NK-92 treated with Interleukin-12 subunit alpha and Interleukin-12 subunit beta, amount 100 ng/mL, for 24 hours (cell line): ENCODE measurements at regions not wholly inside any gene's neighbourhood (a gene's known extent, or its start where the extent isn't known, plus 50 kb on each side); places are given as distances from the start of the nearest gene placed in this dataset.

Source experiments
- DNase-seq: peaks from one replicate; lab custom pipeline; 2025; lab: John Stamatoyannopoulos, UW

DNA sequence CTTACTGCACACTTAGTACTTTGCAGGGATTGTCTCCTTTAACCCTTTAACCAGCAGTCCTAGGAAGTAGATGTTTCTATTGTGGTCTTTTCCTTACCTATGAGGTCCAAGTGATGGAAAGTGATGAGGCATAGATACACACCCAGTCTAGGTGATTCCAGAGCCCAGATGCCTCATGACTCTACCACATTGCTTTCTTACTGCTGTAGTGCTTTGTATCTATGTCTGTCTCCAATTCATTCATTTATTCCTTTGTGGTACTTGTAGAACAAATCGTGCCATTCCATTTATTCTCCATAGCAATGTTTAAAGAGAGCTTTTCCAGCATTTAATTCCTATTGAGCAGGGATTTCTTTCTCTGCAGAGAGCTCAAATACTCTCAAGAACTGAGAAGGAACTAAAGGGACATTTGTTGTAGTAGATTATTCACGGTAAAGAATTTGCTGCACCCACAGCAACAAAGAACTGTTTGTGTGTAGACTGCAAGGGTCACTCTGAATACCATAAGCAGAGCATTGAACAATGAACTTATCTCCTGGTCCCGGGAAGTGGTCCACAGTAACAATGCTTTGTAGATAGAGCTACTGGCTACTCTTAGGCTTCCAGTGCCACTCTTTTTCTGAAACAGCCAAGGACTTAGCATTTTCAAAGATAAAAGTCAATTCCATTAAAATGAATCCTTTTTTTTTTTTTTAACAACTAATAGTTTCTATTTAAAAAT, 337.0 kb downstream of the PTEN start:
- DNase-seq: no peak

- no peak for DNase-seq
Measured at GRCh38 chr10:88205842-88206446, 342.5 kb downstream of the PTEN start.

DNA sequence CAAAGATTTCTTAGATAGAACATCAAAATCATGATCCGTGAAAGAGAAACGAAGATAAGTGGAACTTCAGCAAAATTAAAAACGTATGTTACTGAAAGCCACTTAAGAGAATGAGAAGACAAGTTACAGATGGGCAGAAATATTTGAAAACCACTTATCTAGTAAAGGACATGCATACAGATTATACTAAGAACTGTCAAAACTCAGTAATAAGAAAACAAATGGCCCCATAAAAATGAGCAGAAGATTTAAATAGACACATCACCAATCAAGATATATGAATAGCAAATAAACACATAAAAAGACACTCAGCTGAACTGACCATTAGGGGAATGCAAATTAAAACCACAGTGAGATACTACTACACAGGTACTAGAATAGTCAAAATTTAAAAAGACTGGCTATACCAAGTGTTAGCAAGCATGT, 343.7 kb downstream of the PTEN start:
- no peak for DNase-seq

DNA sequence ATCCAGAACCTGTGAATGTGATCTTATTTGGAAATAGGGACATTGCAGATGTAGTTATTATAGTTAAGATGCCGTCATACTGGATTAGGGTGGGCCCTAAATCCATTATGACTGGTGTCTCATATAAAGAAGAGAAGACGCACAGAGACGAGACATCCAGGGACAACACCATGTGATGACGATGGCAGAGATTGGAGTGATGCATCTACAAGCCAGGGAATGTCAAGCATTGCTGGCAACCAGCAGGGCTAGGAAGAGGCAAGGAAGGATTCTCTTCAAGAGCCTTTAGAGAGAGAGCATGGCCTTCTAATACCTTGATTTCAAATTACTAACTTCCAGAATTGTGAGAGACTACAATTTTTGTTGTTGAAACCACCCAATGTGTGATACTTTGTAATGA, 345.8 kb downstream of the PTEN start:
- DNase-seq: no peak

- no peak for DNase-seq
Measured at GRCh38 chr10:88209837-88210561, 346.6 kb downstream of the PTEN start.

DNA sequence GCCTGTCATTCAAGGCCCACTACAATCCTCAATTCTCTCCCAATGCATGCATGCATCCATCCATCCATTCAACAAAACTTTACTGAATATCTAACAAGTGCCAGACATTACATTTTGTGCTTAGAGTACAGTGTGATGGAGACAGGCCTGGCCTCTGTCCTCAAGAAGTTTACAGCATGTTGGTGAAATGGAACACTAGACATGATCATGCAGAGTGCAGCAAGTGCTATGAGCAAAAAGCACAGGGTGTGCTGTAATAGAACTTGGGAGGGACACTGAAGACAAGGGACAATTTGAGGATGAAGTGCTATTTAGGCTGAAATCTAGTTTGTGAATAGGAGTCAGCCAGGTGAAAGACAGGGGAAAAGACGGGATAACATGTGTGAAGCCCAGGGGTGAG, 347.8 kb downstream of the PTEN start:
- DNase-seq: no peak

GRCh38 chr10:88212069-88212468, 348.6 kb downstream of the PTEN start:
- DNase-seq: no peak

GRCh38 chr10:88213065-88213605, 349.7 kb downstream of the PTEN start:
- no peak for DNase-seq

- no peak for DNase-seq
Measured at GRCh38 chr10:88216976-88217375, 353.6 kb downstream of the PTEN start.

DNA sequence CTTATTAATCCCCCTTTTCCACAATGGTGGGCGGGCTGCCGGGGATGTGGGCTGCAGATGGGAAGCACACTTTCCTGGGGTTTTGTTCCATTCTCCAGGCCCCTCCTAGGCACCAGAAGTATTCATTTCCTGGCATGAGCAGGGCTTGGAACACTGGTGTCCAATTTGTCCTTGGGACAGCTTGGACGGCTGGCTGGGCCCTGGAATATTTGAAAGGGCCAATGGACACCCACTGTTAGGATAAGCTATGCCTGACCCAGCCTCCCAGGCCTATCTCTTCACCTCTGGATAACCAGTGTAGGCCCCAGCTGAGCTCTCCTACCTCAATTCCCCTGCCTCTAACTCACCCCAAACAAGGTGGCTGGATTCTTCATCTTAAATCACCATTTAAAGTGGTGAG, 354.9 kb downstream of the PTEN start:
- no peak for DNase-seq

- DNase-seq: no peak
Measured at GRCh38 chr10:88219753-88220152, 356.3 kb downstream of the PTEN start.

DNA sequence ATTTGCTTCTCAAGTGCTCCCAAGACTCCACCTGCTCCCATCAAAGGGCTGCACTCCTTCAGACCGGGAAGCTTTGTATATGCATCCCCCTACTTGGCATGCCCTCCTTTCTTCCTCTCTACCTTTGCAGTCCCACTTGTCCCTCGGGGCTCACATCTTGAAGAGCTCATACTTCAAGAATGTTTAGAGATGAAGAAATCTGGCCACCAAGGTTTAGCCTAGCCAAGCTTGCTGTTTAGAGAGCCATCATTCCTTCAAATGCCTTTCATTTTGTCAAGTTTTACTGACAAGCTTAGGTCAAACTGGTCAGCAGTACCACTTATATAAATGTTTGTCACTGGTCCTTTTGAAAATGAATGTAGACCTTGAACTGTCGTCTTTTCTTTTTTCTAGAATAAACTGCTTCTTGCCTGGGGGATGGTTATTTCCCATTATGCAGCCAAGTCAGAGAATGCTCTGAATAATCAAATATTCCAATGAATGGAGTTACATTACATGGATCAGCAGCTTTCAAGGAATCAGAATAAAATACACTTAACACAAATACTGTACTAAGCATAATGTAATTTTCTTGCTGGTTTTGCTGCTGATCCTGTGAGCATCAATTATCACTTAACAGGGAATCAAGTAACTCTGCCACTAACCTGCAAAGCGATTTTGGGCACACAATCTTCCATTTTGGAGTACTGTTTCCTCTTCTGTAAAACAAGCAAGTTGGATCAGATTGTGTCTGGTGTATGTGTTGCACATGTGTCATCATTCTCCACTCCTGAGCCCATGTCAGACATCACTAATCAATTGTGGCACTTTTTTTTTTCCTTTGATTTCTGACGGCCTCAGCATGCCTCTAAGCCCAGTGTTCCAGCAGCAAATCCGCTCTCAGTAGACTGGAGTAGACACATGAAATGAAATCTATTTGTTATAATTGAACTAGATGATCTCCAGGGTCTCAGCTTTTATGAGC, 357.9 kb downstream of the PTEN start:
- no peak for DNase-seq

DNA sequence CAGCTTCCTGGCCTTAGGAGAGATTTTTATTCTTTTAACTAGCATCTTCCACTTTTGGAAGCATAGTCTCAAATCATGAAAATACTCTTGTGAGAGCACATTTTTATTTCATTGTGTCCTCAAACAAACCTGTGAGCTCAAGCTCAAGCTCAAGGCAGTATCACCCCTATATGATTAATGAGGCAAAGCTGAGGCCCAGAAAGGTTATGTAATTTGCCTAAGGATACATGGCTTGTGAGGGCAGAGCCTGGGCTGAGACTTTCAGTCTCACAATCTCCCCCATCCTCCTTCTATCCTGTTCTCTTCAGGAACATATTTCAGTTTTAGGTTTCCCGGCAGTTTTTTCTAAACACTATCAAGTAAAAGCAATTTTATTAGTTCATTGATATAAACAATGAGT, 359.5 kb downstream of the PTEN start:
- DNase-seq: no peak
